DOHH2 (cell line): ENCODE measurements at regions not wholly inside any gene's neighbourhood (a gene's known extent, or its start where the extent isn't known, plus 50 kb on each side); places are given as distances from the start of the nearest gene placed in this dataset.

ENCODE experiments used
- EZH2phosphoT487 ChIP-seq: fragments of 200-600 bp; sonication (generic); IDR thresholded peaks from 2 replicates; pipeline ENCODE4 v1.6.1; 2017; ENCODE audit warnings: borderline replicate concordance, mild to moderate bottlenecking, antibody characterized with exemption, low read length, moderate library complexity, mixed read lengths
- TF ChIP-seq, protein P1 (sequence below): fragments of 200-600 bp; sonication (generic); IDR thresholded peaks from one replicate; pipeline ENCODE4 v1.5.1; 2014; ENCODE audit warnings: antibody characterized with exemption, mild to moderate bottlenecking, low read depth, low read length; ENCODE audit not compliant: poor library complexity, severe bottlenecking

GRCh38 chr4:181656748-181657147, 586.5 kb upstream of the TENM3 start:
- TF ChIP-seq, protein P1, sequence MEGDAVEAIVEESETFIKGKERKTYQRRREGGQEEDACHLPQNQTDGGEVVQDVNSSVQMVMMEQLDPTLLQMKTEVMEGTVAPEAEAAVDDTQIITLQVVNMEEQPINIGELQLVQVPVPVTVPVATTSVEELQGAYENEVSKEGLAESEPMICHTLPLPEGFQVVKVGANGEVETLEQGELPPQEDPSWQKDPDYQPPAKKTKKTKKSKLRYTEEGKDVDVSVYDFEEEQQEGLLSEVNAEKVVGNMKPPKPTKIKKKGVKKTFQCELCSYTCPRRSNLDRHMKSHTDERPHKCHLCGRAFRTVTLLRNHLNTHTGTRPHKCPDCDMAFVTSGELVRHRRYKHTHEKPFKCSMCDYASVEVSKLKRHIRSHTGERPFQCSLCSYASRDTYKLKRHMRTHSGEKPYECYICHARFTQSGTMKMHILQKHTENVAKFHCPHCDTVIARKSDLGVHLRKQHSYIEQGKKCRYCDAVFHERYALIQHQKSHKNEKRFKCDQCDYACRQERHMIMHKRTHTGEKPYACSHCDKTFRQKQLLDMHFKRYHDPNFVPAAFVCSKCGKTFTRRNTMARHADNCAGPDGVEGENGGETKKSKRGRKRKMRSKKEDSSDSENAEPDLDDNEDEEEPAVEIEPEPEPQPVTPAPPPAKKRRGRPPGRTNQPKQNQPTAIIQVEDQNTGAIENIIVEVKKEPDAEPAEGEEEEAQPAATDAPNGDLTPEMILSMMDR: no peak
- TF ChIP-seq EZH2phosphoT487: no peak
